Hepatic stellate cell (primary cell): ENCODE measurements at regions not wholly inside any gene's neighbourhood (a gene's known extent, or its start where the extent isn't known, plus 50 kb on each side); places are given as distances from the start of the nearest gene placed in this dataset.
A peak's percentile ranks its signal among the peaks of the same experiment; 100 is the strongest.

Source experiments
- DNase-seq: peaks from one replicate; pipeline ENCODE4 v3.0.0; 2011; ENCODE audit warnings: low spot score

DNA sequence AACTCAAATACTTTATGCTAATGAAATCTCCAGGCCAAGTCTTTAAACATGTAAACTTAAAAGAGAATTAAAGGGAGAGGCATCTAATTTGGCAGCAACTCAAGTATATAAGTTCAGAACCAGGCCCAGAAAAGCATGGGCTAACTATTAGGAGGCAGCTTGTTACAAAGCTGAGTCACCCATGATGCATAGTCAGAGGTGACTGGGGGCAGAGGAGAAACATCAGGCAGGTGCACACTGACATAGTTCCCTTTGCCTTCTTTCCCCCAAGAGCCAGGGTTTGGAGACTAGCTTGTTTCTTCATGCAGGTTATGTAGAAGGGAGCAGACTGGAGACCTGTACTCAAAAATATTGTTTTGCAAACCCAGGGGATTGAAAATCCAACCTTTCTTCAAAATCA, 619.0 kb downstream of the SOX6 start:
- no peak for DNase-seq

GRCh38 chr11:15738931-15739330, 617.4 kb downstream of the SOX6 start:
- DNase-seq, result no peak

- no peak for DNase-seq
Measured at GRCh38 chr11:15742626-15743519, 613.5 kb downstream of the SOX6 start.

DNA sequence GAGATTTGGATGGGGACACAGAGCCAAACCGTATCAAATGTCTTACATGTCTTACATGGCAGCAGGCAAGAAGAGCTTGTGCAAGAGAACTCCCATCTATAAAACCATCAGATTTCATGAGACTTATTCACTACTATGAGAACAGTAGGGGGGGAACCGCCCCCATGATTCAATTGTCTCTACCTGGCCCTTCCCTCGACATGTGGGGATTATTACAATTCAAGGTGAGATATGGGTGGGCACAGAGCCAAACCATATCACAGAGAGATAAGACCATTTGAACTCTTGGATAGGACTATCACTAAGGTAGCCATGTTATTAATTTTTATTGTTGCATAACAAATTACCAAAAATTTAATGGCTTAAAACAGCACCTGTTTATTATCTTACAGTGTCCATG, 611.7 kb downstream of the SOX6 start:
- DNase-seq, result no peak

DNA sequence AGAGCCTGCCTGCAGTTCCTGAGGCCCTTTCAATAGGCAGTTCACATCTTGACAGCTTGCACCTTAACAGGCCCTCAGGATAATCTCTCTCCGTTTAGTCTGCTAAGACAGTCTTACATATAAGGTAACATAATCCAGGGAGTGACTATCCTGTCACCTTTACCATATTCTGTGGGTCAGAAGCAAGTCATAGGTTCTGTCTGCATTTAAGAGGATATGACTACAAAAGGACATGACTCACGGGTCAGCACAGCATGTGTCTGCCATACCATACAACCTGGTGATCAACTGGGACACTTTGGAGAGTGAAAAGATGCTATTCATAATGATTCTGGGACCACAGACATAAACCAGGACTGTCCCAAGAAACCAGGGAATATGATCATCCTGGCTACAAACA, 611.1 kb downstream of the SOX6 start:
- DNase-seq, result no peak

GRCh38 chr11:15747671-15748070, 608.7 kb downstream of the SOX6 start:
- no peak for DNase-seq

DNA sequence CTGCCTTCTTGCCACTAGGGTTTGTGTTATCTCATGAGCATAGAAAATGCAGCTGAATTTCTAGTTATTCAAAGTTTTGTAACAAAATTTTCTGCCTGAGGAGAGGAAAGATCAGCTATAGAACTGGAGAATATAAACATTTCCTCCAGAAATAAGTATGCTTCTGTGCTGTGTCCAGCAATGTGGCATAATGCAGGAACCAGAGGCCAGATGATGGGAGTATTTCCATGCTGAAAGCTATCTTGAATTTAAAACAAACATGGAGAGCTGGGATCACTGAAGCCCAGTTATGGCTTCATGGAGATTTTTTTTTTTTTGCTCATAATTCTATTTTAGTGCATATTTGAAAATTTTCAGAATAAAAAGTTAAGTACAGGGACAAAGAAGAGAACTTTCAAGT, 608.2 kb downstream of the SOX6 start:
- no peak for DNase-seq

DNA sequence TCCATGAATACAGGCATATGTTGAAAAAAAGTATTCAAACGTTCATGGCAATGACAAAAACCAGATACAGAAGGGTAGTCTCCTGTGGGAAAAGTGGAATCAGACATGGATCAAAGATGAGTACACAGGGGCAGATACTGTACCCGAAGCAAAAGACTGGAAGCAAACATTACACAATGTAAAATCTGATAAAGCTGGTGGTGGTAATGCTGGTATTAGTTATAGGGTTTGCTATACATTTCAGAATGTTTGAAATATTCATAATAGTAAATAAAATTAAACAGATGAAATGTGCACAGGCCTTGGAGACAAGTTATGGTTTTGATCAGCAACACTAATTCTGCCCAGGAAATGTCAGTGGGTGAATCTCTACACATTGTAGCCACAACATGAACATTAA, 607.6 kb downstream of the SOX6 start:
- no peak for DNase-seq

DNA sequence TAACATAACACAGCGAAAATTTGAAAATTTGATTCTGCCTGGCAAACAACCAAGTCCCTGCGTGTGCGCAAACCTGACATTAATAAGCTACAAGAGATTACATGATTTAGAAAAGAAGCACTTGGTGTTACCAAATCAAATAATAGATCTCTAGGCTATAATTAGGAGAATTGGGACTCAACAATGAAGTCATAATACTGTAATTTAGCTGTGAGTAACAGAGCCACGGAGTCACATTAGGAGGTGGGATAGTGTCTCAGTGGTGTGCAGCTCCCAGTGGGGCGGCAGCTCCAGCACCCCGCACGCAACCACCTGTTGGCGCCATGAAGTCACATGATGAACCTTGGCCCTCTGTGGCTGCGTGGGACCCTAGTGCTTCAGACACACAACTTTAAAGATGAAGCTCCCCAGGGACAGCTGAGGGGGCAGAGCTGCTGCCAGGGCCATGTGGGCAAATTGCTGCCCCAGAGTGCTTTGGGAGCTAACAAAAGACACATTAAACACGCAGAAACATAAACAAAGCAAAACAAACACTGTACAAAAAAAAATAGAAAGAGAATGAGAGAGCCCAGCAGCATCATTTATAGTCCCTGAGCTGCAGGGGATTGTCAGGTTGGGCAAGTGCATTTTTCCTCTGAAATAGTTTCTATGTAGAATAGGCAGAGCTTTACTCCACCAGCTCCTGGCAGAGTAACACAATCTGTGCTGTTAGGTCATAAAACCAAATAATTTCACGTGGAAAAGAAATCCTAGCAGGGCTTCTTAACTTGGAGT, 605.6 kb downstream of the SOX6 start:
- no peak for DNase-seq

DNA sequence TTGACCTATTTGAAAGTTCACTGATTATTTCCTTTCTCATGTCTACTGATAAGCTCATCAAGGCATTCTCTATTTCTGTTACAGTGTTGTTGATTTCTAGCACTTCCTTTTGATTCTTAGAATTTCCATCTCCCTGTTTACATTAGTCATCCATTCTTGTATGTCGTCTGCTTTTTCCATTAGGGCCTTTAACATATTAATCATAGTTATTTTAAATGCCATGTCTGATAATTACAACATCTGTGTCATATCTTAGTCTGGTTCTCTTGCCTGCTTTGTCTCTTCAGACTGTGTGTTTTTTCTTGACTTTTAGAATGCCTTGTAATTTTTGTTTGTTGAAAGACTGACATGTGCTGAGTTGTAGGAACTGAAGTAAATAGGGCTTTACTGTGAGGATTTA, 602.1 kb downstream of the SOX6 start:
- DNase-seq, result no peak

- DNase-seq, result no peak
Measured at GRCh38 chr11:15757048-15757698, 599.2 kb downstream of the SOX6 start.

- no peak for DNase-seq
Measured at GRCh38 chr11:15758857-15759465, 597.4 kb downstream of the SOX6 start.

DNA sequence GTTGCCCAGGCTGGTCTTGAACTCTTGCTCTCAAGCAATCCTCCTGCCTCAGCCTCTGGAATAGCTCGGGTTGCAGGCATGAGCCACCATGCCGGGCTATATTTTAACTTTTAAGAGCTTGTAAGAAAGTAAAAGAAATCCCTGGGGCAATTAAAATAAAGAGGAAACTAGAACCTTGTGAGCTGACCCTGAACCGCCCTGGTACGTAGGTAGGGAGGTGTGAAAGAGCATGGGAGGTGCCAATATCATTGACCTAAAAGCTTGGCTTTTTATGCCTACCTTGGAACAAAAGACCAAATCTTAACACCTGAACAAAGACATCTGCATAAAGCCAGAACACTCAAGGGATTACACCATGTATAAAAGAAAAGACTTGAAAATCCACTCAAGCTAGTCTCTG, 595.1 kb downstream of the SOX6 start:
- no peak for DNase-seq

GRCh38 chr11:15764326-15764725, 592.0 kb downstream of the SOX6 start:
- DNase-seq, result no peak

DNA sequence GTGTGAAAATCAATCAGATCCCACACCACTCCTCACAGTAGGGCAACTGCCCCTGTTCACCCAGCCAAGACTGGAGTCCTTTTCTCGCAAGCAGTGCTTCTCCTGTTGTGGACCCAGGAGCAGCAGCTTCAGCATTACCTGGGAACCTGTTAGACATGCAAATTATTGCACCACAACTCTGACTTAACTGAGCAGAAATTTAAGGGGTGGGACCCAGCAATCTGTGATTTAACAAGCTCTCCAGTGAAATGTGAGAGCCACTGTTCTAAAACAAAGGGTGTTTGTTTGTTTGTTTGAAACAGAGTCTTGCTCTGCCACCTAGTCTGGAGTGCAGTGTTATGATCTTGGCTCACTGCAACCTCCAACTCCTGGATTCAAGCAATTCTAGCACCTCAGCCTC, 591.4 kb downstream of the SOX6 start:
- no peak for DNase-seq

DNA sequence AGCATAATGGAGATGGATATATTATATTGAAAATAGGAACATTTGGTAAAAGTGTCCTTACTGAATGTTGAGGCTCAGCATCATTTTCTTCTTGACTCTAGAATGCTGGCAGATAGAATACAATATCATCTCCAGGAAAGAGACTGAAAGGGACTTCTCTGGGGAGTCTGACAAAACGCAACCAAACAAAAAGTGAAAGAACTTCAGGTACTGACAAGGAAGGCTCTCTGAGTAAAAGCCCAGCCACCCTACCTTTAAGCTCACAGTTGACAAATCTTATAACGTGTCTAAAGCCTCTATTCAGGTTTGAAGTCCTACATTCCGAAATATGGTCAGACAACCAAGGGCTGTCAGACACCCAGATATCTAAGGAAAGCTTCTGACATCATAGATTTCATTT, 590.8 kb downstream of the SOX6 start:
- no peak for DNase-seq

- DNase-seq, result no peak
Measured at GRCh38 chr11:15768321-15768720, 588.0 kb downstream of the SOX6 start.

DNA sequence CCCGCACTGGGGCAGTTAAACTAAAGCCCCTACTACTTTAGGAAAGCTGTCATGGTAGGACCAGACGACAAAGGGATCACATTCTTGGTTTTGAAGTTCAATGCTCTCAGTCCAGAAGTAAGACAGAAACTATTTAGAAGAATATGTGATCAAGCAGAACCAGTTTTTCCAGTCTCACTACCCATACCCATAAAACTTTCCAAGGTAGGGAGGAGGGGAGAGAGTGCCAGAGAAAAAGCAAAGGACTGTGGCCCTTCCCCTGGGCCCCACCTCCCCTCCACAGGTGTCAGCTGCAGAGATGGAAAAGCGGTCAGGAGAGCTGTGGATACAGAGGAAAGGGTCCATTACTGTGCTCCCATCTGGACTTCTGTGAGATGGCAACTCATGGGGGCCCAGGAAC, 587.1 kb downstream of the SOX6 start:
- DNase-seq, result no peak

GRCh38 chr11:15770798-15771414, 585.4 kb downstream of the SOX6 start:
- DNase-seq, result peak; percentile 45

DNA sequence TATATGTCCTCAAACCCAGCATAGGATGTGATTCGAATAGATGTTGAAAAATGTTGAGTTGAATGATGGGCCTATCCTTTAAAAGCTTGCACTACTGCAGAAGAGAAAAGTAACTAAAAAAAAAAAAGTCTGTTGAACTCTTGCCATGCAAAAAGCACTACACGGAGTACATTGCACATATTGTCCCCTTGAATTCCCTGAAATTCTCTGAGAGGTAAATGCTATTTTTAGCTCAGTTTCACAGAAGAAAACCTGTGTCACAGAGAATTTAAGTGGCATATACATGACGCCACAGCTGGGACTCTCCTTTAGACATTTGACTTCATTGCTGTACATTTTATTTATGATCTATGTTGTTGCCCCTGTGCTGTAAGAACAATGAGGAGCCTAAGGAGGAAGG, 583.8 kb downstream of the SOX6 start:
- no peak for DNase-seq

- DNase-seq, result no peak
Measured at GRCh38 chr11:15772981-15773380, 583.4 kb downstream of the SOX6 start.
